Epithelial cell of esophagus (primary cell): ENCODE measurements at regions not wholly inside any gene's neighbourhood (a gene's known extent, or its start where the extent isn't known, plus 50 kb on each side); places are given as distances from the start of the nearest gene placed in this dataset.

ENCODE experiments used
- DNase-seq: peaks from one replicate; pipeline ENCODE4 v3.0.0; 2010; ENCODE audit warnings: low read depth
- H3K4me3 ChIP-seq: 2 replicates; pipeline ENCODE4 v1.5.1; 2011; ENCODE audit warnings: mild to moderate bottlenecking, low read length, control low read depth
- TF ChIP-seq, protein P1 (sequence below): IDR thresholded peaks from 2 replicates; pipeline ENCODE4 v1.5.1; 2011; ENCODE audit warnings: low read depth, mild to moderate bottlenecking, low read length, control low read depth, inconsistent platforms; ENCODE audit not compliant: insufficient read depth; ENCODE audit errors: missing control alignments

DNA sequence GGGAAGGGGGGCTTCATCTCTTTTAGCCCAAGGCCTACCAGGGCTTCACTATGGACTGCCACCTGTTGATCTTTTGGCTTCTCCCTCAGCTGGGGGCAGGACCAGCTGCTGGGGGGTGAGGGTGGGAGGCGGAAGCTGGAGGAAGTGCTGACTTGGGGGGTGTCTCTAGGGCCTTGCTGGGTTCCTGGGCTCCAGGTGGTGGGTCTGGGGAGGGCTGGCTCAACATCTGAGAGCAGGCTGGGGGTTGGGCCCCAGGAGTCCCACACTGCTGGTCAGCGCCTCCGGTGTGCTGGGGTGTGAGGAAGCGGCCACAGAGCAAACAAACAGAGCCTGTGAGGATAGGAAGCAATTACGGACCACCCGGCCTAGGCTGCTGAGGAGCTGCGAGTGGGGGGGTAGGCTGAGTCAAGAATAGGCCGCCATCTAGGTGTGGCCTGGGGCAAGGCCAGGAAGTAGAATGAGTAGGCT is 85.7 kb downstream of the EFNB1 start:
- TF ChIP-seq, protein P1, sequence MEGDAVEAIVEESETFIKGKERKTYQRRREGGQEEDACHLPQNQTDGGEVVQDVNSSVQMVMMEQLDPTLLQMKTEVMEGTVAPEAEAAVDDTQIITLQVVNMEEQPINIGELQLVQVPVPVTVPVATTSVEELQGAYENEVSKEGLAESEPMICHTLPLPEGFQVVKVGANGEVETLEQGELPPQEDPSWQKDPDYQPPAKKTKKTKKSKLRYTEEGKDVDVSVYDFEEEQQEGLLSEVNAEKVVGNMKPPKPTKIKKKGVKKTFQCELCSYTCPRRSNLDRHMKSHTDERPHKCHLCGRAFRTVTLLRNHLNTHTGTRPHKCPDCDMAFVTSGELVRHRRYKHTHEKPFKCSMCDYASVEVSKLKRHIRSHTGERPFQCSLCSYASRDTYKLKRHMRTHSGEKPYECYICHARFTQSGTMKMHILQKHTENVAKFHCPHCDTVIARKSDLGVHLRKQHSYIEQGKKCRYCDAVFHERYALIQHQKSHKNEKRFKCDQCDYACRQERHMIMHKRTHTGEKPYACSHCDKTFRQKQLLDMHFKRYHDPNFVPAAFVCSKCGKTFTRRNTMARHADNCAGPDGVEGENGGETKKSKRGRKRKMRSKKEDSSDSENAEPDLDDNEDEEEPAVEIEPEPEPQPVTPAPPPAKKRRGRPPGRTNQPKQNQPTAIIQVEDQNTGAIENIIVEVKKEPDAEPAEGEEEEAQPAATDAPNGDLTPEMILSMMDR = no peak
- no peak for DNase-seq
- no peak overlapping the region for H3K4me3 ChIP-seq

DNA sequence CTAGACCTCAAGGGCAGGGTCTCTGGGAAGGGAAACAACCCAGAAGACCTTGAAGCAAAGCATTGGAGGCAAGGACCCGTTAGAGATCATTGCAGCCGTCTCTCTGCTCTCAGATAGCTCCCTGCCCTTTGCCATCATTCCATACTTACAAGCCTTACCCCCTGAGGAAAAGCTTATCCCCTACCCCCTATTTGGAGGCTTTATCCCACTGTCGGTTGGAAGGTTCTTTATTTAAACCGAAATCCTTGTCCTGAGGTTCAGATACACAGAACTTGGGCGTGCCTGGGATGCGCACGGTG is 84.4 kb downstream of the EFNB1 start:
- TF ChIP-seq, protein P1 = no peak
- DNase-seq = no peak
- H3K4me3 ChIP-seq = no peak overlapping the region

DNA sequence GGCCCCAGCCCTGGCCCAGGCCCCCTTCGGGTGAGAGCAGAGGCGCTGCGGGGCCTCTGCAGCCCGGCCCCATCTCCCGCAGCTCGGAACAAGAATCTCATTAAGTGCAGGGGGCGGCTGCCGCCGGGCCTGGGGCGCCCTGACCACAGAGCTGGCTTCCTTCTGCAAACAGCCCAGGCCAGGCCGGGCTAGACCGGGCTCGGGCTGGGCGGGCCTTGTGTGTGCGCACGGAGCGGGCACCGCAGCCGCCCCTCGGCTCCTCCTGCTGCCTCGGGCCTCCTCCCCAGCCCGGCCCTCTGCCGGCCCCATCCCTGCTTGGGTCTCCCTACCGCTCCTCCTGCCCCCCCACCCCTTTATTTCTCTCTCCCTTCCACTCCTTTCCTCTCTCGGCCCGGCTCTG is 83.3 kb downstream of the EFNB1 start:
- TF ChIP-seq, protein P1 = no peak
- no peak for DNase-seq
- H3K4me3 ChIP-seq = no peak overlapping the region

DNA sequence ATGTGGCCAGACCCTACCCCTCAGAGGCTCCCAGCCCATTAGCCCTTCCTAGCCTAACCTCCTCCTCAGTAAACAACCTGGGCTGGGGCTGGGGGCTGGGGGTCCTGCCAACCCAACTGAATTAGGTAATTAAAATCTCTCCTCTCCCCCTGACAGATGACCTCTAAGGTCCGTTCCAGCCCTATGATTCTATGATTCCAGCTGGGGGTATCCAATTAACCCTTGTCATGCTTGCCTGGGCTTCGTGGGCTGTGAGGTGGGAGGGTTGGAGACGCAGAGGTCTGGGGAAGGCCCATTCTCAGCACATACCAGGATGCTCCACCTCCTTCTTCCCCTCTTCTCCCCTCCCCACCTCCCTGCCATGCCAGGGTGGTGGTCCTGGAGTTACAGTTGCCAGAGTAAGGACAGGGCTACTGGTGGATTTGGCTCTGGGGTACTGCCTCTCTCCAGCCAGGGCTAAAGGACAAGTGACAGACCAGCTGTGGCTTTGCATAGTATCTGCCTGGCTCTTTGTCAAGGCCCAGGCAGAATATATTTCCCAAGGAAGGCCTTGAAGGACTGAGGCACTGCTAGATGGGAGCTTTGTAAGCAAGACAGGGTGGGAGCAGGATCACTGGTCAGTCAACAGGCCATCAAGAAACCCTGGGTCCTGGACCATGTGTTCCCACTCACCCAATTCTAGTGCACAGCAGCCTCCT is 82.1 kb downstream of the EFNB1 start:
- no peak overlapping the region for H3K4me3 ChIP-seq
- TF ChIP-seq, protein P1 = no peak
- DNase-seq = no peak

DNA sequence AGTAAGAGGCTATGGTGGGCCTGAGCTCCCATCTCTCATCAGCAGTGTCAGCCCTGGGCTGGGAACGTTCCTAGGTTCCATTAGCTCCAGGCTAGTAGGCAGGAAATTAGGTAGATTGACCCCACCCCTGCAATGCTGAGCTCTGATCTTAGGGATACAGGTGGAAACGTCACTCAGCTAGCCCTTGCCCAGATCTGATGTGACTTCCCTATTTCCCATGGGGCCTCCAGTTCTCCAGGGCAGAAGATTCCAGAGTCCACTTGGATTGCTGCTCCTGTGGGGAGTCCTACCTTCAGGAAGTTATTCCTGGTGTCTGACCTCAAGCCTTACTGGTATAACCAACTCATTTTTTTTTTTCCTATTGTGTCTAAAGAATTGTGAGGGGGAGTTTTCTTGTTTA is 81.1 kb downstream of the EFNB1 start:
- no peak overlapping the region for H3K4me3 ChIP-seq
- TF ChIP-seq, protein P1 = no peak
- no peak for DNase-seq

DNA sequence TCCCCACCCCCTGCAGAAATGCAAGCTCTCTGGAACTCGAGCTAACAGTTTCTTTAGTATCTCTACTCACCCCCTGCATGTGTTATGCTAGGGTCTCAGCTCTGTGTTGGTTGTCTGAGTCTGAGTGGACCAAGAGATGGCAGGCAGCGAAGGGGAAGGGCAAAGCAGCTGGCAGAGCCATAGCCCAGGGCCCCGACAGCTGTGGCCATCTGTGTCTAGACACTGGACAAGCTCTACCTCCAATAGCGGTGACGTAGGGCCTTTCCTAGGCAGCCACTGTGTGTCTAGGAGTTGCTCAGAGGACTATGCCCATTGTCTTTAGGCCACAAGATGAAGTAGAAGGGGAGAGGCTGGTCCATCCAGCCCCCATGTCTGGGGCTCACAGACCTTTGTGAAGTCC is 79.2 kb downstream of the EFNB1 start:
- no peak for DNase-seq
- TF ChIP-seq, protein P1 = no peak
- no peak overlapping the region for H3K4me3 ChIP-seq
